ENCODE measurements at regions not wholly inside any gene's neighbourhood (a gene's known extent, or its start where the extent isn't known, plus 50 kb on each side); places are given as distances from the start of the nearest gene placed in this dataset.

GRCh38 chr5:68545636-68546295, 330.2 kb downstream of the PIK3R1 start:
- FAIRE-seq (no peak), DNase-seq (ENCODE audit: extremely low spot score, insufficient read length, low read depth) (no peak)

- FAIRE-seq, result no peak
- no peak for DNase-seq (ENCODE audit: extremely low spot score, insufficient read length, low read depth)
Measured at GRCh38 chr5:68547056-68547455, 331.5 kb downstream of the PIK3R1 start.

DNA sequence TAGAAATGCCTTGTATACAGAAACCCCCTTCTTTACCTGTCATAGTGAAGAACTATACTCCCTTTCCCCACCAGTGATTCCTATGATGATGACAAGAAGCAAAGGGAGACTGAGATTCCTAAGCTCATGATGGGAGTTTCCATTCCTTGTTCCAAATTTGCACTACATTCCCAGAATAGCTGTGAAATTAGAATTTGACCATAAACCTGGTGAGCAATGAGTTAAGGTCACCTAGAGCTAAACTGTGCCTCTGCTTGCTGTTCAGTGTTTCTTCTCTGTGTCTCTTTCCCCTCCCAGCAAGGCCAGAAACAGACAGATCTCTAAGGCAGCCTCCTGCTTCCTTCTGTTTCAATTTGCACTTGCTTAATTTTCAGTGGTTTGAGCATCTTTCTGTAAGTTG, 332.1 kb downstream of the PIK3R1 start:
- no peak for FAIRE-seq
- no peak for DNase-seq (ENCODE audit: extremely low spot score, insufficient read length, low read depth)

DNA sequence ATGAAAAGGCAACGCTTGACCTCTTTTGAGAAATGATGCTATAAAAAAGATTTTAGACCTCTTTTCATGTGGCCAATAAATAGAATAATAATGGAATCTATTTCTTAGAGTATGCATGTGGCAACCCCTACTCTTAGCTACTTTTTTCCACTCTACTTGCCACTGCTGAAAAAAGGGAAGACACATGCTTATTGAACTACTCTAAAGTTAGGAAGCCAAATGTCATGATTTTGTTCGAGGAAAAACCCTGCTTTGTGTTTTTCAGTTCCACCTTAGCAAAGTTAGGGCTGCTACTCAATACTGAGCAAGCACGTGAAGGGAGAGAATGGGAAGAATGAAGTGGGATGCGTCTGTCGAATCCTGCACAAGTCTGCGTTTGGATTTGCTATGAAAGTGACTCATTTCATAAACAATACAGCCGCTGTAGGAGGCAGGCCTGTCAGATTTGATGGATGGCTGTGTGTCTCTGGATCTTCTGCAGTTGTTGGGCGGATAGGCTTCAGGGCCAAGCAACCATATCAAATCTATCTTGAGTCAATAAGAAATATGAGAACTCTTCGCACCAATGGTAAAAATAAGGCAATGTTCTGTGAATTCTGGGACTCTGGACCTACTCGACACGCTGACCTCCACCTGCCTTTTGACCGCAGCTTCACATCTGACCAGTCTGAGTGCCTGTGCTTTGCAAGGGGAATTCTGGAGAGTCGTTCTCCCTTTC, 333.6 kb downstream of the PIK3R1 start:
- DNase-seq (ENCODE audit: extremely low spot score, insufficient read length, low read depth) (no peak), FAIRE-seq (no peak)

DNA sequence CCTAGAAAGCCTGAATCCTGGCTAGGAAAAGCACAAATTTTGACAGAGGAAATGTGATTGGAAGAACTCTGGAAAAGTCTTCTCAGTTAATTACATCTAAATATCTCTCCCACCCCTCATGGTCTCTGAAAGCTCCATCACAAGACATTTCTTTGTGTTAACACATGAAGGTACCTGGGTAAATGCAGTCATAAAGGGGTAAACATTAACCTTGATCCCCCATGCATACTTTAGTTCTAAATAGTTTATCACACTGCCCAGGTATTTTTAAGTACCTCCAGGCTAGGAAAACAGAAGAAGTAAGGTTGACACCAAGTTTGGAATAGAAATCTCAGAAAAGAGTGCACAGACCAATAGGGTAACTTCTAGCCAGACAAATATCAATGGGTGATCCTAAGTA, 334.5 kb downstream of the PIK3R1 start:
- FAIRE-seq (no peak), DNase-seq (ENCODE audit: extremely low spot score, insufficient read length, low read depth) (no peak)

- FAIRE-seq (no peak), DNase-seq (ENCODE audit: extremely low spot score, insufficient read length, low read depth) (no peak)
Measured at GRCh38 chr5:68551436-68551835, 335.9 kb downstream of the PIK3R1 start.

GRCh38 chr5:68554571-68555279, 339.2 kb downstream of the PIK3R1 start:
- no peak for FAIRE-seq
- no peak for DNase-seq (ENCODE audit: extremely low spot score, insufficient read length, low read depth)

DNA sequence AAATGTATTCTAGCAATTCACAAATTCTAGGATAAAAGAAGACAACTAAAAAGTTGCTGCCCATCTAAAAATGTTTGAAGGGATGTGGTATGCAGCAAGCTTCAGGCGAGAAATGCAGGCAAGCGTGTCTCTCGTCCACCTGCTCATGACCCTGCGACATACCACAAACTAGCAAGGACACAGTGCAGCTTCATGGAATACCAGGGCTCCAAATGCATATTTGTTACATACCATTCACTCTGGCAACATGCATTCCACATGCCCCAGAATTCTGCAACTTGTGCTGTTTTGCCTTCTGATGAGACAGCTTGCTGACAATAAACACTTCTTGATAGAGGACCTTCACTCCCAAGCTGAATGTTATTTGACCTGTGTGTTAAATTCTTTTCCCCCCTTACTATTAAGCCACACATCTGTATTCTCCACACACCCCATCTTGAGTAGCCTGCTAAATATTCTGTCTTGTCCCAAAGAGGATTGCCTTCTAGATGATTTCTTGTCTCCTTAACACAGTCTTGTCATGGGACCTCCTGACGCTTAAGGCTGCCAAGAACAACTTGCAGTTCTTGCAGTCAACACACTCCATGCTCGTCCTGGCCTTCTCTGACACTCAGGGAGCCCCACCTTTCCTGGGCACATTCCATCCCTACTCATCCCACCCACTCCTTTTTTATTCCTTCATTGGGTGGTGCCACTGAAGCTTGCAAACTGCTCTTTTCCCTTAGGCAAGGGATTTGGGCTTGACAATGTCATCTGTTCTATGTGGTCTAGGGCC, 340.5 kb downstream of the PIK3R1 start:
- DNase-seq (ENCODE audit: extremely low spot score, insufficient read length, low read depth) (no peak), FAIRE-seq (no peak)

GRCh38 chr5:68557162-68557936, 341.8 kb downstream of the PIK3R1 start:
- DNase-seq (ENCODE audit: extremely low spot score, insufficient read length, low read depth) (no peak), FAIRE-seq (no peak)

- DNase-seq (ENCODE audit: extremely low spot score, insufficient read length, low read depth) (no peak), FAIRE-seq (no peak)
Measured at GRCh38 chr5:68562308-68562707, 346.8 kb downstream of the PIK3R1 start.

GRCh38 chr5:68565427-68565826, 349.9 kb downstream of the PIK3R1 start:
- peak; percentile 81 for FAIRE-seq
- peak; percentile 7 for DNase-seq (ENCODE audit: extremely low spot score, insufficient read length, low read depth)

- no peak for FAIRE-seq
- DNase-seq (ENCODE audit: extremely low spot score, insufficient read length, low read depth), result no peak
Measured at GRCh38 chr5:68576805-68577204, 361.2 kb downstream of the PIK3R1 start.

GRCh38 chr5:68582284-68582683, 366.7 kb downstream of the PIK3R1 start:
- DNase-seq (ENCODE audit: extremely low spot score, insufficient read length, low read depth), result no peak
- FAIRE-seq, result no peak

- DNase-seq (ENCODE audit: extremely low spot score, insufficient read length, low read depth) (no peak), FAIRE-seq (no peak)
Measured at GRCh38 chr5:68587171-68587570, 371.6 kb downstream of the PIK3R1 start.

GRCh38 chr5:68591850-68592249, 376.3 kb downstream of the PIK3R1 start:
- FAIRE-seq (no peak), DNase-seq (ENCODE audit: extremely low spot score, insufficient read length, low read depth) (no peak)

GRCh38 chr5:68592351-68592750, 376.8 kb downstream of the PIK3R1 start:
- FAIRE-seq (no peak), DNase-seq (ENCODE audit: extremely low spot score, insufficient read length, low read depth) (no peak)

DNA sequence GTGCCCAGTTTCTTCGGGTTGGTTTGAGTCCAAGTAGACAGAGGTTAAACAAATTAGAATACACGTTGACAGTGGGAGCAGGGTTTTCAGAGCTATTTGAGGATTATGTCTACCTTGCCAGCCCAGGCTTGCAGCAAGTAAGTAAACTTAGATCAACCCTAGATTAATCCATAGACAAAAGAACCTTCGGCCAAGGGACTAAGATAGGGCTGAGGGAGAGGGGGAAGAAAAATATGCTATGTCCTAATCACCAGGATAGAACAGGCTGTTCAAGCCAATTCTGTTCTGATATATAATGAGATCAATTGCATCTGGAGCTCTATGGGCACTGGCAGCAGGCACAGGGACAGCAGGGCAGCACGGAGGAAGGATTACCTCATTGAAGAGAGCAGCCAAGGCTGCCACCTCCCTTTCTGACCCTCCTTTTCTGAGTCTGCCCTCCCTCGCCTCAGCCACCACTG, 377.7 kb downstream of the PIK3R1 start:
- FAIRE-seq, result no peak
- no peak for DNase-seq (ENCODE audit: extremely low spot score, insufficient read length, low read depth)

DNA sequence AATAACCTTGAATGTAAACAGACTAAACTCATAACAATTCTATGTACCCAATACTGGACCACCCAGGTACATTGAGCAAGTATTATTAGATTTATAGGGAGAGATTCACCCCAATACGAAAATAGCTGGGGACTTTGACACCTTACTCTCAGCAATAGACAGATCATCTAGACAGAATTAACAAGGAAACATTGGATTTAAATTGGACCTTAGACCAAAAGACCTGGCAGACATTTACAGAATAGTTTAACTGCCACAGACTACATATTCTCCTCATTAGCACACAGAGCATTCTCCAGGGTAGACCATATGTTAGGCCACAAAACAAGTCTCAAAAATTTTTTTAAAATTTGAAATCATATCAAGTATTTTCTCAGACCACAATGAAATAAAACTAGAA, 397.4 kb downstream of the PIK3R1 start:
- no peak for DNase-seq (ENCODE audit: extremely low spot score, insufficient read length, low read depth)
- no peak for FAIRE-seq

DNA sequence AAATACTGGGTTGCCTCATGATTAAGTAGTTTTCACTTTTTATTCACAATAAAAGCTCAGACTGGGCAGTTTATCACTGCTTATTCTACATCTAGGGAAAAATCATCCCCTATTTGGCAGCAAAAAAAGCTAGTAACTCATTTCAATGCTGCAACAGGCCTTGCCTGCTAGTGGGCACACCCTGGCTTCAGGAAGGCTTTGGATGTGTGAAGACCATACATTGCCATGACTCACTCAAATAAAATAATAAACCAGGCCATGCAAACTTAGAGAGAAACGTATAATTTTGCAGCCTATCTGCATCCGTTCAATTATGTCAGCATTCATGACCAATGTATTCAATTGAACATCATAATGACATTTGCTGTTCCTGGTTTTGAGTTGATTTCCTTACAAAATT, 402.9 kb downstream of the PIK3R1 start:
- FAIRE-seq (no peak), DNase-seq (ENCODE audit: extremely low spot score, insufficient read length, low read depth) (no peak)

DNA sequence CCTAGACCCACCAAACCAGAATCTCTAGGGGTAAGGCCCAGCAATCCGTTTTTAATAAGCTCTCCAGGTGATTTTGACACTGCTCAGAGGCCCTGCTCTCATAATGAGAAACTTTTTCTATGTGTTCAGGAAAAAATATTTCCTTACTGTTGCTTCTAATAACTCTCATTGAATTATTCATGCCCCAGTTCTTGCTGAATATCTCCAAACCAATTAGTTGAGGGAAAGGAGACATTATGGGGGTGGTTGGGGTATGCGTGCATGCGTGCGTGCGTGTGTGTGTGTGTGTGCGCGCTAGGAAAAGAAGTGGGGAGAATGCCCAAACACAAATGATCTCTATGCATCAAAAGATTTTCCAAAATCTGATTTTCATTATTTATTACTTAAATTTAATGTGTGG, 411.4 kb downstream of the PIK3R1 start:
- no peak for FAIRE-seq
- DNase-seq (ENCODE audit: extremely low spot score, insufficient read length, low read depth), result no peak

All from GM18507 (cell line).